H1 (cell line): ENCODE measurements at regions not wholly inside any gene's neighbourhood (a gene's known extent, or its start where the extent isn't known, plus 50 kb on each side); places are given as distances from the start of the nearest gene placed in this dataset.
"Not testable (repeated sequence)": the region's sequence is repeated elsewhere in the genome, so short reads cannot be mapped to it uniquely, and the experiment has no call there.

Source experiments
- CTCF ChIA-PET: fragments of 300-600 bp; sonication (Branson Sonifier 250); formaldehyde crosslinking; loops from one replicate; lab custom pipeline; 2021; ENCODE audit not compliant: partially characterized antibody; lab: Charles Lee
- POLR2A ChIA-PET: fragments of 300-600 bp; sonication (Branson Sonifier 250); formaldehyde crosslinking; loops from one replicate; lab custom pipeline; 2021; ENCODE audit warnings: inconsistent platforms; ENCODE audit not compliant: partially characterized antibody; lab: Charles Lee
- DNase-seq, 2 experiments: peaks; one replicate each; pipeline versions ENCODE4 v3.0.0 to v3.0.0-alpha.2; 2010 to 2022; ENCODE audit warnings: low spot score in 2 of 2, low read depth in 1 of 2, mixed read lengths in 1 of 2
- FAIRE-seq: peaks from 2 replicates; lab custom pipeline; 2011; peaks lifted over from hg19 to GRCh38; lab: Jason Lieb, UNC
- H2AFZ ChIP-seq: 2 replicates; pipeline ENCODE4 v1.8.1; 2012; ENCODE audit warnings: low read length, inconsistent platforms
- H2AK5ac ChIP-seq: 2 replicates; pipeline ENCODE4 v1.6.1; 2013; ENCODE audit warnings: low read depth, low read length
- H2BK120ac ChIP-seq: replicated peaks from 2 replicates; pipeline ENCODE3; 2013; ENCODE audit warnings: low read depth, low read length, inconsistent platforms
- H2BK12ac ChIP-seq: 2 replicates; pipeline ENCODE4 v1.6.1; 2013; ENCODE audit warnings: low read depth, low read length
- H2BK15ac ChIP-seq: 2 replicates; pipeline ENCODE4 v1.6.1; 2013; ENCODE audit warnings: low read length
- H2BK20ac ChIP-seq: 2 replicates; pipeline ENCODE4 v1.6.1; 2013; ENCODE audit warnings: low read length
- H2BK5ac ChIP-seq: 2 replicates; pipeline ENCODE4 v1.6.1; 2013; ENCODE audit warnings: low read depth, low read length
- H3K14ac ChIP-seq: 2 replicates; pipeline ENCODE4 v1.6.1; 2013; ENCODE audit warnings: inconsistent platforms; ENCODE audit not compliant: insufficient read length
- H3K18ac ChIP-seq: 2 replicates; pipeline ENCODE4 v1.6.1; 2013; ENCODE audit warnings: low read length; ENCODE audit errors: extremely low read depth
- H3K23ac ChIP-seq: 2 replicates; pipeline ENCODE4 v1.6.1; 2013; ENCODE audit warnings: inconsistent platforms; ENCODE audit not compliant: insufficient read length
- H3K23me2 ChIP-seq: 2 replicates; pipeline ENCODE4 v1.6.1; 2013; ENCODE audit warnings: low read depth, low read length
- H3K27ac ChIP-seq: 2 replicates; pipeline ENCODE4 v1.6.1; 2011; ENCODE audit warnings: low read depth, low read length, inconsistent platforms
- H3K27me3 ChIP-seq, 4 experiments: replicated peaks in 1 of 4; 1 replicate in 1 of 4; 2 replicates in 3 of 4; pipeline versions ENCODE4 v1.6.1 to v1.8.1; 2011 to 2013; ENCODE audit warnings: low read length in 3 of 4, mild to moderate bottlenecking in 3 of 4, inconsistent platforms in 2 of 4, mixed read lengths in 2 of 4, moderate library complexity in 1 of 4; ENCODE audit not compliant: control insufficient read depth in 3 of 4, insufficient read depth in 3 of 4; ENCODE audit errors: extremely low read depth in 1 of 4
- H3K36me3 ChIP-seq, 4 experiments: 2 replicates each; pipeline versions ENCODE4 v1.6.1 to v1.8.1; 2011 to 2013; ENCODE audit warnings: mild to moderate bottlenecking in 4 of 4, low read length in 3 of 4, moderate library complexity in 2 of 4, control low read depth in 1 of 4, inconsistent platforms in 1 of 4; ENCODE audit not compliant: insufficient read depth in 4 of 4, control insufficient read depth in 2 of 4
- H3K4ac ChIP-seq: replicated peaks from 2 replicates; pipeline ENCODE3; 2013; ENCODE audit warnings: low read length, low read depth, mixed read lengths, inconsistent platforms; ENCODE audit not compliant: insufficient read length
- H3K4me1 ChIP-seq, 4 experiments: replicated peaks in 1 of 4; 1 replicate in 1 of 4; 2 replicates in 3 of 4; pipeline versions ENCODE4 v1.6.1 to v1.8.1; 2011 to 2013; ENCODE audit warnings: low read length in 3 of 4, inconsistent platforms in 2 of 4, mixed read lengths in 1 of 4; ENCODE audit not compliant: insufficient read depth in 4 of 4, control insufficient read depth in 3 of 4
- H3K4me2 ChIP-seq, 2 experiments: 2 replicates each; pipeline versions ENCODE4 v1.6.1 to v1.8.1; 2011 to 2013; ENCODE audit warnings: low read depth in 2 of 2, low read length in 2 of 2, control low read depth in 1 of 2, inconsistent platforms in 1 of 2, mild to moderate bottlenecking in 1 of 2; ENCODE audit not compliant: insufficient read depth in 1 of 2
- H3K4me3 ChIP-seq, 4 experiments: fragments of 200-600, 300-600 bp in 1 of 4; sonication (generic), shearing (Covaris generic), sonication (Bioruptor Twin) in 1 of 4; 2 replicates each; pipeline versions ENCODE4 v1.5.1 to v1.8.1; 2011 to 2016; ENCODE audit warnings: low read length in 4 of 4, low read depth in 3 of 4, control low read depth in 2 of 4, inconsistent platforms in 2 of 4, mild to moderate bottlenecking in 2 of 4, mixed read lengths in 1 of 4, moderate library complexity in 1 of 4; ENCODE audit not compliant: insufficient read depth in 2 of 4; ENCODE audit errors: extremely low read depth in 1 of 4
- H3K56ac ChIP-seq: replicated peaks from 2 replicates; pipeline ENCODE3; 2013; ENCODE audit warnings: low read depth, mild to moderate bottlenecking, mixed read lengths, low read length, inconsistent platforms; ENCODE audit not compliant: insufficient read length
- H3K79me1 ChIP-seq: 2 replicates; pipeline ENCODE4 v1.6.1; 2013; ENCODE audit warnings: low read depth, low read length, control low read depth
- H3K79me2 ChIP-seq, 2 experiments: 2 replicates each; pipeline versions ENCODE4 v1.6.1 to v1.8.1; 2012 to 2013; ENCODE audit warnings: low read length in 2 of 2, mild to moderate bottlenecking in 2 of 2, inconsistent platforms in 1 of 2; ENCODE audit not compliant: insufficient read depth in 2 of 2, control insufficient read depth in 1 of 2
- H3K9ac ChIP-seq, 4 experiments: replicated peaks in 1 of 4; 1 replicate in 1 of 4; 2 replicates in 3 of 4; pipeline versions ENCODE4 v1.6.1 to v1.8.1; 2011 to 2013; ENCODE audit warnings: low read depth in 3 of 4, low read length in 3 of 4, control low read depth in 2 of 4, mild to moderate bottlenecking in 2 of 4, moderate library complexity in 2 of 4, inconsistent platforms in 1 of 4; ENCODE audit errors: extremely low read depth in 1 of 4
- H3K9me3 ChIP-seq, 2 experiments: 2 replicates each; pipeline versions ENCODE4 v1.6.1 to v1.8.1; 2012 to 2013; ENCODE audit warnings: mild to moderate bottlenecking in 2 of 2, moderate library complexity in 2 of 2, control low read depth in 1 of 2, inconsistent platforms in 1 of 2, low read depth in 1 of 2, low read length in 1 of 2, mixed read lengths in 1 of 2; ENCODE audit not compliant: insufficient read depth in 2 of 2
- H4K20me1 ChIP-seq, 2 experiments: replicated peaks in 1 of 2; 2 replicates each; pipeline versions ENCODE3 to v1.8.1; 2011 to 2013; ENCODE audit warnings: inconsistent platforms in 2 of 2, low read length in 2 of 2, mild to moderate bottlenecking in 1 of 2; ENCODE audit not compliant: insufficient read depth in 2 of 2, control insufficient read depth in 1 of 2
- H4K5ac ChIP-seq: 2 replicates; pipeline ENCODE4 v1.6.1; 2013; ENCODE audit warnings: low read length, low read depth, mixed read lengths, inconsistent platforms; ENCODE audit not compliant: insufficient read length
- H4K8ac ChIP-seq: 2 replicates; pipeline ENCODE4 v1.8.0; 2013; ENCODE audit warnings: mild to moderate bottlenecking, moderate library complexity, low read length, inconsistent platforms; ENCODE audit not compliant: insufficient read depth; ENCODE audit errors: extremely low read depth
- H4K91ac ChIP-seq: replicated peaks from 2 replicates; pipeline ENCODE3; 2013; ENCODE audit warnings: low read length, mixed read lengths, inconsistent platforms; ENCODE audit not compliant: insufficient read length
- WGBS, 2 experiments: shearing (Covaris generic) in 1 of 2; methylation state at CpG; one replicate each; pipeline versions ENCODE4 v1.1.6 to v1.1.7; 2013 to 2015; ENCODE audit warnings: low lambda C conversion rate in 2 of 2, mixed read lengths in 2 of 2, inconsistent platforms in 1 of 2, low coverage in 1 of 2, missing lambda C conversion rate in 1 of 2; ENCODE audit not compliant: insufficient replicate concordance in 2 of 2, insufficient coverage in 1 of 2, insufficient read length in 1 of 2; ENCODE audit errors: extremely low coverage in 1 of 2, missing lambda C conversion rate in 1 of 2; 5-methylcytosine and 5-hydroxymethylcytosine counted together

DNA sequence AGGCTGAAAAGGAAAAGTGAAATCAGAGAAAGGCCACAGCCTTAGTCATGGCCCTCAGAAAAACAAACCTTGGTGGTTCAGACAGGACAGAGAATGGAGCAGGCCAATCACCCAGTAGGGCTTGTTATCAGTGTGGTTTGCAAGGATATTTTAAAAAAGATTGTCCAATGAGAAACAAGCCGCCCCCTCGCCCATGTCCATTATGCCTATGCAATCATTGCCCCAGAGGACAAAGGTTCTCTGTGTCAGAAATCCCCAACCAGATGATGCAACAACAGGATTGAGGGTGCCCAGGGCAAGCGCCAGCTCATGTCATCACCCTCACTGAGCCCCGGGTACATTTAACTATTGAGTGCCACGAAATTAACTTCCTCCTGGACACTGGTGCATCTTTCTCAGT, 326.7 kb downstream of the SRGAP2C start:
- H2BK12ac ChIP-seq, H2BK20ac ChIP-seq, H4K8ac ChIP-seq, H3K79me1 ChIP-seq, CTCF ChIA-PET, POLR2A ChIA-PET, H3K4me3 ChIP-seq, H3K14ac ChIP-seq, H3K23me2 ChIP-seq, H3K27ac ChIP-seq, H2AK5ac ChIP-seq, H4K5ac ChIP-seq, H2BK120ac ChIP-seq, H3K9me3 ChIP-seq, H3K18ac ChIP-seq, H2BK15ac ChIP-seq, DNase-seq, H2BK5ac ChIP-seq, H3K79me2 ChIP-seq, H4K91ac ChIP-seq, FAIRE-seq, H3K36me3 ChIP-seq, H4K20me1 ChIP-seq, H2AFZ ChIP-seq, H3K56ac ChIP-seq, H3K4me1 ChIP-seq, H3K9ac ChIP-seq, H3K23ac ChIP-seq, H3K27me3 ChIP-seq, H3K4me2 ChIP-seq, H3K4ac ChIP-seq: not testable (repeated sequence)
- 87% methylated on average over 5 of the region's 5 CpGs; no CpG with 5 or more reads in 1 of the 2 experiments for WGBS, 2 experiments

- H3K14ac ChIP-seq, H3K18ac ChIP-seq, H3K4ac ChIP-seq, H2BK5ac ChIP-seq, H3K9me3 ChIP-seq, H3K4me1 ChIP-seq, H3K4me3 ChIP-seq, H3K79me1 ChIP-seq, H3K9ac ChIP-seq, H2AFZ ChIP-seq, H2AK5ac ChIP-seq, H4K8ac ChIP-seq, H3K23ac ChIP-seq, H3K27ac ChIP-seq, H4K91ac ChIP-seq, H3K4me2 ChIP-seq, FAIRE-seq, H3K36me3 ChIP-seq, H3K79me2 ChIP-seq, CTCF ChIA-PET, H2BK15ac ChIP-seq, POLR2A ChIA-PET, H2BK12ac ChIP-seq, H3K56ac ChIP-seq, H3K27me3 ChIP-seq, H3K23me2 ChIP-seq, H2BK20ac ChIP-seq, H2BK120ac ChIP-seq, DNase-seq, H4K5ac ChIP-seq, H4K20me1 ChIP-seq: not testable (repeated sequence)
- 94% methylated on average over 1 of the region's 1 CpG; no CpG with 5 or more reads in 1 of the 2 experiments for WGBS, 2 experiments
Observed at GRCh38 chr1:121511876-121512275, 327.1 kb downstream of the SRGAP2C start.
